ENCODE measurements at regions not wholly inside any gene's neighbourhood (a gene's known extent, or its start where the extent isn't known, plus 50 kb on each side); places are given as distances from the start of the nearest gene placed in this dataset.

- no peak for TF ChIP-seq GLIS3 (CRISPR knock-in tag; IDR thresholded peaks at IDR 0.05)
- no peak for TF ChIP-seq RARB (CRISPR knock-in tag; IDR thresholded peaks at IDR 0.05)
- TF ChIP-seq, protein P1, sequence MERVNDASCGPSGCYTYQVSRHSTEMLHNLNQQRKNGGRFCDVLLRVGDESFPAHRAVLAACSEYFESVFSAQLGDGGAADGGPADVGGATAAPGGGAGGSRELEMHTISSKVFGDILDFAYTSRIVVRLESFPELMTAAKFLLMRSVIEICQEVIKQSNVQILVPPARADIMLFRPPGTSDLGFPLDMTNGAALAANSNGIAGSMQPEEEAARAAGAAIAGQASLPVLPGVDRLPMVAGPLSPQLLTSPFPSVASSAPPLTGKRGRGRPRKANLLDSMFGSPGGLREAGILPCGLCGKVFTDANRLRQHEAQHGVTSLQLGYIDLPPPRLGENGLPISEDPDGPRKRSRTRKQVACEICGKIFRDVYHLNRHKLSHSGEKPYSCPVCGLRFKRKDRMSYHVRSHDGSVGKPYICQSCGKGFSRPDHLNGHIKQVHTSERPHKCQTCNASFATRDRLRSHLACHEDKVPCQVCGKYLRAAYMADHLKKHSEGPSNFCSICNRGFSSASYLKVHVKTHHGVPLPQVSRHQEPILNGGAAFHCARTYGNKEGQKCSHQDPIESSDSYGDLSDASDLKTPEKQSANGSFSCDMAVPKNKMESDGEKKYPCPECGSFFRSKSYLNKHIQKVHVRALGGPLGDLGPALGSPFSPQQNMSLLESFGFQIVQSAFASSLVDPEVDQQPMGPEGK (CRISPR knock-in tag; IDR thresholded peaks at IDR 0.05; ENCODE audit: borderline replicate concordance): no peak
- no peak for TF ChIP-seq CREB5 (CRISPR knock-in tag; IDR thresholded peaks at IDR 0.05; ENCODE audit: low read depth)
- TF ChIP-seq ARNTL (CRISPR knock-in tag; IDR thresholded peaks at IDR 0.05; ENCODE audit: borderline replicate concordance, low read depth): no peak
- TF ChIP-seq CSDC2 (CRISPR knock-in tag; IDR thresholded peaks at IDR 0.05): no peak
Measured at GRCh38 chr3:5980475-5980874, 793.0 kb downstream of the EDEM1 start.
